Adrenal gland (tissue), 9 donors: ENCODE measurements at regions not wholly inside any gene's neighbourhood (a gene's known extent, or its start where the extent isn't known, plus 50 kb on each side); places are given as distances from the start of the nearest gene placed in this dataset.
"Not testable (repeated sequence)": the region's sequence is repeated elsewhere in the genome, so short reads cannot be mapped to it uniquely, and the experiment has no call there.

Experiments used
- DNase-seq, 7 donors: peaks; one replicate each; pipeline ENCODE4 v3.0.0-alpha.2; 2019 to 2020
- H3K27ac ChIP-seq, 5 donors: fragments of 200-600 bp; sonication (generic) in 4 of 5; 1 replicate in 3 of 5; 2 replicates in 2 of 5; pipeline versions ENCODE4 v1.5.1 to v1.8.0; 2016 to 2020; ENCODE audit warnings: mild to moderate bottlenecking in 1 of 5
- H3K27me3 ChIP-seq: fragments of 200-600 bp; 2 replicates; pipeline ENCODE4 v1.8.0; 2021
- H3K36me3 ChIP-seq, 2 donors: fragments of 200-600 bp; replicated peaks in 1 of 2; 1 replicate in 1 of 2; 2 replicates in 1 of 2; pipeline versions ENCODE4 v1.5.1 to v1.8.0; 2018 to 2022
- H3K4me1 ChIP-seq, 2 donors: fragments of 200-600 bp; replicated peaks in 1 of 2; 1 replicate in 1 of 2; 2 replicates in 1 of 2; pipeline versions ENCODE4 v1.5.1 to v1.8.0; 2018 to 2021
- H3K4me3 ChIP-seq, 4 donors: fragments of 200-600 bp; sonication (generic) in 3 of 4; one replicate each; pipeline ENCODE4 v1.5.1; 2016 to 2018
- H3K9me3 ChIP-seq, 3 donors: fragments of 200-600 bp; sonication (generic) in 1 of 3; replicated peaks in 1 of 3; 1 replicate in 2 of 3; 2 replicates in 1 of 3; pipeline versions ENCODE4 v1.5.1 to v1.8.0; 2016 to 2021
- CTCF ChIP-seq, 6 experiments: fragments of 450-650 bp in 4 of 6; fragments of 200-600 bp in 2 of 6; sonication (generic) in 1 of 6; IDR thresholded peaks; 1 replicate in 5 of 6; 2 replicates in 1 of 6; pipeline versions ENCODE4 v1.5.1 to v1.8.0; 2016 to 2021; ENCODE audit warnings: antibody characterized with exemption in 6 of 6, mild to moderate bottlenecking in 2 of 6, moderate library complexity in 1 of 6
- POLR2A ChIP-seq, 2 donors: fragments of 450-650 bp; IDR thresholded peaks; one replicate each; pipeline ENCODE4 v1.6.1; 2017; ENCODE audit warnings: antibody characterized with exemption in 2 of 2, mild to moderate bottlenecking in 2 of 2, moderate library complexity in 1 of 2
- WGBS, 4 donors: extraction: QIAGEN DNeasy Blood & Tissue Kit in 2 of 4; methylation state at CpG; one replicate each; pipeline versions ENCODE4 v1.1.5 to v1.1.7; 2013 to 2017; 5-methylcytosine and 5-hydroxymethylcytosine counted together
- intact Hi-C, 2 donors: fragments of 100-400 bp; cut with DNase I; formaldehyde crosslinking; loops; one replicate each; pipeline versions ENCODE4 v1.14.1 to v1.15.0; 2022 to 2023
- donor health status: healthy with polysubstance abuse.
- donor health status: Bipolar disorder and iron deficiency.
- donor health status: DM: yes; HTN: yes; CAD: no.
- donor health status: DM: no; HTN: no; CAD: no.
- donor health status: DM: no; HTN: no; CAD: no.

GRCh38 chr5:176113673-176114335 lies 124.4 kb upstream of the SIMC1 start:
- H3K27ac ChIP-seq, H3K9me3 ChIP-seq, intact Hi-C loops: not testable (repeated sequence)

GRCh38 chr5:176114825-176115224 lies 123.4 kb upstream of the SIMC1 start:
- H3K27me3 ChIP-seq, H3K9me3 ChIP-seq, H3K36me3 ChIP-seq, intact Hi-C loops, H3K4me3 ChIP-seq, DNase-seq, H3K4me1 ChIP-seq, H3K27ac ChIP-seq: not testable (repeated sequence)
- WGBS, 4 donors: 71 to 83% (median 80%) methylated on average over 3 to 5 of the region's 7 CpGs

More at GRCh38 chr5:176113673-176114335, 124.4 kb upstream of the SIMC1 start:
- not testable (repeated sequence) for DNase-seq, H3K27me3 ChIP-seq, H3K4me1 ChIP-seq, H3K36me3 ChIP-seq, H3K4me3 ChIP-seq
- WGBS, 4 donors: 82% methylated on average over 1 of the region's 6 CpGs; no CpG with 5 or more reads in 3 of the 4 donors

- WGBS, 4 donors: 48 to 68% (median 59%) methylated on average over 2 to 3 of the region's 8 CpGs
- H3K36me3 ChIP-seq, H3K9me3 ChIP-seq, H3K4me1 ChIP-seq, DNase-seq, intact Hi-C loops, H3K27me3 ChIP-seq, H3K27ac ChIP-seq, H3K4me3 ChIP-seq: not testable (repeated sequence)
Measured at GRCh38 chr5:176117699-176118238, 120.5 kb upstream of the SIMC1 start.

GRCh38 chr5:176122361-176122760 lies 115.9 kb upstream of the SIMC1 start:
- 65 to 92% (median 81%) methylated on average over 2 of the region's 2 CpGs for WGBS, 4 donors
- DNase-seq, H3K27me3 ChIP-seq, H3K4me3 ChIP-seq, H3K9me3 ChIP-seq, H3K36me3 ChIP-seq, intact Hi-C loops, H3K27ac ChIP-seq, H3K4me1 ChIP-seq: not testable (repeated sequence)

- H3K27ac ChIP-seq, H3K36me3 ChIP-seq, H3K4me3 ChIP-seq, DNase-seq, H3K4me1 ChIP-seq, H3K9me3 ChIP-seq, H3K27me3 ChIP-seq, intact Hi-C loops: not testable (repeated sequence)
- WGBS, 4 donors: 90 to 95% (median 93%) methylated on average over 11 of the region's 11 CpGs
Measured at GRCh38 chr5:176124120-176124519, 114.1 kb upstream of the SIMC1 start.

- Histone ChIP-seq H3K4me3 (no peak overlapping the region), H3K4me1 (peaks cover 3 to 6% of the 10 kb centered on the region in 2 donors), H3K9me3 (no peaks in the 10 kb centered on the region), H3K27ac (peak overlapping the region in 2 of 5 donors; percentile 2 to 63), H3K36me3 (no peaks in the 10 kb centered on the region), H3K27me3 (no peaks in the 10 kb centered on the region)
- intact Hi-C loops: no loop called here
- no peak for TF ChIP-seq CTCF (IDR thresholded peaks at IDR 0.05)
- TF ChIP-seq POLR2A (IDR thresholded peaks at IDR 0.05): no peak
- 4 to 13% (median 5%) methylated on average over 1 of the region's 1 CpG for WGBS, 4 donors
- peak in 4 of 7 donors; percentile 8 to 52 (median 28) for DNase-seq
Measured at GRCh38 chr5:176131771-176132170, 106.5 kb upstream of the SIMC1 start.
